GM23338 (cell line): ENCODE measurements at regions not wholly inside any gene's neighbourhood (a gene's known extent, or its start where the extent isn't known, plus 50 kb on each side); places are given as distances from the start of the nearest gene placed in this dataset.

Source experiments
- ATAC-seq: fragments of 200-7000 bp; cut with Tn5 transposase; 3 replicates; pipeline ENCODE4 v1.9.1; 2020
- DNase-seq: peaks from one replicate; pipeline ENCODE4 v3.0.0-alpha.2; 2015; ENCODE audit warnings: low spot score
- H2AFZ ChIP-seq: fragments of 200-600 bp; sonication (generic); 2 replicates; pipeline ENCODE4 v1.8.0; 2016; ENCODE audit warnings: antibody characterized with exemption, mild to moderate bottlenecking, moderate library complexity
- H3F3A ChIP-seq: fragments of 200-600 bp; sonication (generic); replicated peaks from 2 replicates; pipeline ENCODE4 v1.8.0; 2017; ENCODE audit warnings: antibody characterized with exemption, mixed run types, low read depth
- H3K27ac ChIP-seq: fragments of 200-600 bp; sonication (generic); 2 replicates; pipeline ENCODE4 v1.6.1; 2016; ENCODE audit warnings: low read depth
- H3K27me3 ChIP-seq: fragments of 200-600 bp; sonication (generic); 2 replicates; pipeline ENCODE4 v1.8.0; 2016; ENCODE audit warnings: mild to moderate bottlenecking, mixed run types, moderate library complexity; ENCODE audit not compliant: insufficient read depth
- H3K36me3 ChIP-seq: fragments of 200-600 bp; sonication (generic); 2 replicates; pipeline ENCODE4 v1.8.0; 2016; ENCODE audit warnings: mild to moderate bottlenecking; ENCODE audit not compliant: insufficient read depth
- H3K4me1 ChIP-seq: fragments of 200-600 bp; sonication (generic); 2 replicates; pipeline ENCODE4 v1.8.0; 2016; ENCODE audit warnings: mild to moderate bottlenecking, moderate library complexity; ENCODE audit not compliant: insufficient read depth
- H3K4me2 ChIP-seq: fragments of 200-600 bp; sonication (generic); 2 replicates; pipeline ENCODE4 v1.7.1; 2017; ENCODE audit warnings: mixed run types
- H3K4me3 ChIP-seq: fragments of 200-600 bp; sonication (generic); 2 replicates; pipeline ENCODE4 v1.6.1; 2016; ENCODE audit warnings: mixed run types
- H3K79me2 ChIP-seq: fragments of 200-600 bp; sonication (generic); replicated peaks from 2 replicates; pipeline ENCODE4 v1.8.0; 2017; ENCODE audit warnings: mild to moderate bottlenecking; ENCODE audit not compliant: insufficient read depth
- H3K9me2 ChIP-seq: fragments of 200-600 bp; sonication (generic); 2 replicates; pipeline ENCODE4 v1.8.0; 2017; ENCODE audit not compliant: insufficient read depth
- H4K20me1 ChIP-seq: fragments of 200-600 bp; sonication (generic); replicated peaks from 2 replicates; pipeline ENCODE4 v1.8.0; 2017; ENCODE audit warnings: mild to moderate bottlenecking; ENCODE audit not compliant: insufficient read depth
- H3K27ac Mint-ChIP-seq: 2 replicates; pipeline ENCODE4 v1.8.0; 2020; ENCODE audit warnings: inconsistent platforms, mild to moderate bottlenecking, moderate library complexity, mixed read lengths
- H3K27me3 Mint-ChIP-seq: 3 replicates; pipeline ENCODE4 v1.8.0; 2022; ENCODE audit warnings: low read depth, mild to moderate bottlenecking, moderate library complexity, mixed read lengths, inconsistent platforms; ENCODE audit not compliant: insufficient read depth, poor library complexity
- H3K36me3 Mint-ChIP-seq: 3 replicates; pipeline ENCODE4 v1.8.0; 2021; ENCODE audit warnings: low read depth, mild to moderate bottlenecking, inconsistent platforms, moderate library complexity, mixed read lengths
- H3K4me1 Mint-ChIP-seq: 3 replicates; pipeline ENCODE4 v1.8.0; 2020; ENCODE audit warnings: mild to moderate bottlenecking, inconsistent platforms, mixed read lengths
- H3K4me3 Mint-ChIP-seq: 3 replicates; pipeline ENCODE4 v1.8.0; 2021; ENCODE audit warnings: moderate library complexity, mild to moderate bottlenecking, inconsistent platforms, mixed read lengths
- H3K9me3 Mint-ChIP-seq: 3 replicates; pipeline ENCODE4 v1.8.0; 2020; ENCODE audit warnings: moderate library complexity, mild to moderate bottlenecking, inconsistent platforms, mixed read lengths
- EZH2phosphoT487 ChIP-seq: fragments of 200-600 bp; sonication (generic); IDR thresholded peaks from one replicate; pipeline ENCODE4 v1.8.1; 2018; ENCODE audit warnings: antibody characterized with exemption; ENCODE audit not compliant: unreplicated experiment
- JUNB ChIP-seq: IDR thresholded peaks from one replicate; pipeline ENCODE4 v1.6.1; 2016; ENCODE audit warnings: antibody characterized with exemption; ENCODE audit not compliant: unreplicated experiment
- NANOG ChIP-seq: IDR thresholded peaks from 2 replicates; pipeline ENCODE4 v1.6.1; 2016; ENCODE audit warnings: antibody characterized with exemption, borderline replicate concordance
- POLR2AphosphoS5 ChIP-seq: IDR thresholded peaks from 2 replicates; pipeline ENCODE4 v1.6.1; 2016; ENCODE audit warnings: antibody characterized with exemption, low read depth
- STAT1 ChIP-seq: IDR thresholded peaks from one replicate; pipeline ENCODE4 v1.6.1; 2016; ENCODE audit warnings: antibody characterized with exemption; ENCODE audit not compliant: unreplicated experiment
- ZNF331 ChIP-seq: fragments of 250-450 bp; sonication (Bioruptor Pico); IDR thresholded peaks from 2 replicates; pipeline ENCODE4 v1.5.0; 2020; ENCODE audit warnings: low read depth, mild to moderate bottlenecking, moderate library complexity
- TF ChIP-seq, protein P1 (sequence below): fragments of 250-450 bp; sonication (Bioruptor Pico); IDR thresholded peaks from 2 replicates; pipeline ENCODE4 v1.5.0; 2020; ENCODE audit warnings: mild to moderate bottlenecking, moderate library complexity
- TF ChIP-seq, protein P2 (sequence below): IDR thresholded peaks from 2 replicates; pipeline ENCODE4 v1.6.1; 2016; ENCODE audit warnings: antibody characterized with exemption
- TF ChIP-seq, protein P3 (sequence below), 2 experiments: fragments of 200-600 bp in 1 of 2; sonication (generic) in 1 of 2; conservative IDR thresholded peaks; 2 replicates each; pipeline versions ENCODE4 v1.5.1 to v1.6.1; 2016 to 2017; ENCODE audit warnings: antibody characterized with exemption in 2 of 2, low read depth in 2 of 2, mild to moderate bottlenecking in 2 of 2, moderate library complexity in 1 of 2

DNA sequence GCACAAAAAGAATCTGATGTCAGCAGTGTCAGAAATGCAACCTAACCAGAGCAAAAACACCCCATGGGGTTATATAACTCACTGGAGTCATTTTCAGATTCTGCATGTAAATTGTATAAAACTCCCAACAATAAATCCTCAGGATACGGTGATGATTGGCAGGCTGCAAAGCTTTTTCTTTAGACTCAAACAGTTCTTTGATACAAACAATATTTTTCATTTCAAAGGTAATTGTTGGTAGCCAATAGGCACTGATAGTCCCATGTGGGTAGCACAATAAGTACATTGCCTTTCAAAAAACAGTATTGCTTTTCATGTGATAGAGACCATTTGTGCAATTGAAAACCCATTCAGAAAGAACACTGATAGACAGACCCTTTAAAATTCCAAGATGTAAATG lies 98.0 kb downstream of the TMEM26 start:
- H2AFZ ChIP-seq: no peak overlapping the region; the same call in 1 of the 2 replicates
- DNase-seq (no peak), ATAC-seq (no peak)
- no peak overlapping the region for H3K4me3 ChIP-seq
- no peaks in the 10 kb centered on the region for H4K20me1 ChIP-seq
- Mint-ChIP-seq H3K4me1 (no peaks in the 10 kb centered on the region), H3K36me3 (peaks cover 3% of the 10 kb centered on the region; the same call in 1 of the 3 replicates), H3K27ac (no peak overlapping the region), H3K9me3 (peaks cover 7% of the 10 kb centered on the region; the same call in 2 of the 3 replicates), H3K4me3 (no peak overlapping the region), H3K27me3 (no peaks in the 10 kb centered on the region)
- H3K36me3 ChIP-seq: no peaks in the 10 kb centered on the region
- H3K4me2 ChIP-seq: no peak overlapping the region
- no peaks in the 10 kb centered on the region for H3K27me3 ChIP-seq
- H3K27ac ChIP-seq: no peak overlapping the region
- no peaks in the 10 kb centered on the region for H3F3A ChIP-seq
- H3K4me1 ChIP-seq: no peaks in the 10 kb centered on the region
- TF ChIP-seq JUNB: no peak
- TF ChIP-seq NANOG: no peak
- no peaks in the 10 kb centered on the region for H3K79me2 ChIP-seq
- H3K9me2 ChIP-seq: no peaks in the 10 kb centered on the region

DNA sequence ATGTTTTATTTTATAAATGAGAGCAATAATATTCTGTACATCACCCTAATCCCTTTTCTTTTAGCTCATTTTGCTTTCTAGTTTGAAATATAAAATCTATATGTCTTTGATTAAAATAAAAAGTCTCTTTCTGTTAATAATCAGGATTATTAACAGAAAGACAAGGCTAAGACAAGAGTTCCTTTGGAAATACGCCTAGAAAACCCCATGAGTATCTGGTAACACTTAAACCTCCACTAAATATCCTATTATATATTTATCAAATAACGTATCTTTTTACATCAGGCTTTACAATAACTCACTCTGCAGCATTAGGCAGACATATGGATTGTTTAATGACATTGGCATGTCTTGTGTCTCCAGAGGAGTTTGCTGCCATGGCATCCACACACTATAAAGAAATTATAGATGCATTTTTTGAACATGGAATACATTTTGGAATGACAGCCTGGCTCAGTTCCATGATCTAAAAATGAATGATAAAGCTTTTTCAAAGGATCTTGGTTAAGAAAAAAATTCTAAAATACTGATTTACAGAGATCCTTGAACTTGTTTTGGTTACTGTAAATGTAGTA lies 98.7 kb downstream of the TMEM26 start:
- 0 out of 3 replicates have a peak, but pooled peaks cover 3% of the 10 kb centered on the region for H3K36me3 Mint-ChIP-seq
- DNase-seq (no peak), ATAC-seq (no peak)
- Histone ChIP-seq H3K4me1 (no peaks in the 10 kb centered on the region), H2AFZ (no peak overlapping the region), H3K36me3 (no peaks in the 10 kb centered on the region), H3K27me3 (no peaks in the 10 kb centered on the region), H3F3A (no peaks in the 10 kb centered on the region), H3K79me2 (no peaks in the 10 kb centered on the region), H3K4me2 (no peak overlapping the region), H3K27ac (no peak overlapping the region), H3K4me3 (no peak overlapping the region), H3K9me2 (no peaks in the 10 kb centered on the region), H4K20me1 (no peaks in the 10 kb centered on the region)
- no peak overlapping the region for H3K4me3 Mint-ChIP-seq
- H3K4me1 Mint-ChIP-seq: no peaks in the 10 kb centered on the region
- H3K27ac Mint-ChIP-seq: no peak overlapping the region
- no peaks in the 10 kb centered on the region for H3K27me3 Mint-ChIP-seq
- peaks cover 5% of the 10 kb centered on the region; the same call in 1 of the 3 replicates for H3K9me3 Mint-ChIP-seq
- TF ChIP-seq ZNF331 (CRISPR knock-in tag) (no peak), STAT1 (no peak), POLR2AphosphoS5 (no peak), EZH2phosphoT487 (no peak)
- TF ChIP-seq, protein P1, sequence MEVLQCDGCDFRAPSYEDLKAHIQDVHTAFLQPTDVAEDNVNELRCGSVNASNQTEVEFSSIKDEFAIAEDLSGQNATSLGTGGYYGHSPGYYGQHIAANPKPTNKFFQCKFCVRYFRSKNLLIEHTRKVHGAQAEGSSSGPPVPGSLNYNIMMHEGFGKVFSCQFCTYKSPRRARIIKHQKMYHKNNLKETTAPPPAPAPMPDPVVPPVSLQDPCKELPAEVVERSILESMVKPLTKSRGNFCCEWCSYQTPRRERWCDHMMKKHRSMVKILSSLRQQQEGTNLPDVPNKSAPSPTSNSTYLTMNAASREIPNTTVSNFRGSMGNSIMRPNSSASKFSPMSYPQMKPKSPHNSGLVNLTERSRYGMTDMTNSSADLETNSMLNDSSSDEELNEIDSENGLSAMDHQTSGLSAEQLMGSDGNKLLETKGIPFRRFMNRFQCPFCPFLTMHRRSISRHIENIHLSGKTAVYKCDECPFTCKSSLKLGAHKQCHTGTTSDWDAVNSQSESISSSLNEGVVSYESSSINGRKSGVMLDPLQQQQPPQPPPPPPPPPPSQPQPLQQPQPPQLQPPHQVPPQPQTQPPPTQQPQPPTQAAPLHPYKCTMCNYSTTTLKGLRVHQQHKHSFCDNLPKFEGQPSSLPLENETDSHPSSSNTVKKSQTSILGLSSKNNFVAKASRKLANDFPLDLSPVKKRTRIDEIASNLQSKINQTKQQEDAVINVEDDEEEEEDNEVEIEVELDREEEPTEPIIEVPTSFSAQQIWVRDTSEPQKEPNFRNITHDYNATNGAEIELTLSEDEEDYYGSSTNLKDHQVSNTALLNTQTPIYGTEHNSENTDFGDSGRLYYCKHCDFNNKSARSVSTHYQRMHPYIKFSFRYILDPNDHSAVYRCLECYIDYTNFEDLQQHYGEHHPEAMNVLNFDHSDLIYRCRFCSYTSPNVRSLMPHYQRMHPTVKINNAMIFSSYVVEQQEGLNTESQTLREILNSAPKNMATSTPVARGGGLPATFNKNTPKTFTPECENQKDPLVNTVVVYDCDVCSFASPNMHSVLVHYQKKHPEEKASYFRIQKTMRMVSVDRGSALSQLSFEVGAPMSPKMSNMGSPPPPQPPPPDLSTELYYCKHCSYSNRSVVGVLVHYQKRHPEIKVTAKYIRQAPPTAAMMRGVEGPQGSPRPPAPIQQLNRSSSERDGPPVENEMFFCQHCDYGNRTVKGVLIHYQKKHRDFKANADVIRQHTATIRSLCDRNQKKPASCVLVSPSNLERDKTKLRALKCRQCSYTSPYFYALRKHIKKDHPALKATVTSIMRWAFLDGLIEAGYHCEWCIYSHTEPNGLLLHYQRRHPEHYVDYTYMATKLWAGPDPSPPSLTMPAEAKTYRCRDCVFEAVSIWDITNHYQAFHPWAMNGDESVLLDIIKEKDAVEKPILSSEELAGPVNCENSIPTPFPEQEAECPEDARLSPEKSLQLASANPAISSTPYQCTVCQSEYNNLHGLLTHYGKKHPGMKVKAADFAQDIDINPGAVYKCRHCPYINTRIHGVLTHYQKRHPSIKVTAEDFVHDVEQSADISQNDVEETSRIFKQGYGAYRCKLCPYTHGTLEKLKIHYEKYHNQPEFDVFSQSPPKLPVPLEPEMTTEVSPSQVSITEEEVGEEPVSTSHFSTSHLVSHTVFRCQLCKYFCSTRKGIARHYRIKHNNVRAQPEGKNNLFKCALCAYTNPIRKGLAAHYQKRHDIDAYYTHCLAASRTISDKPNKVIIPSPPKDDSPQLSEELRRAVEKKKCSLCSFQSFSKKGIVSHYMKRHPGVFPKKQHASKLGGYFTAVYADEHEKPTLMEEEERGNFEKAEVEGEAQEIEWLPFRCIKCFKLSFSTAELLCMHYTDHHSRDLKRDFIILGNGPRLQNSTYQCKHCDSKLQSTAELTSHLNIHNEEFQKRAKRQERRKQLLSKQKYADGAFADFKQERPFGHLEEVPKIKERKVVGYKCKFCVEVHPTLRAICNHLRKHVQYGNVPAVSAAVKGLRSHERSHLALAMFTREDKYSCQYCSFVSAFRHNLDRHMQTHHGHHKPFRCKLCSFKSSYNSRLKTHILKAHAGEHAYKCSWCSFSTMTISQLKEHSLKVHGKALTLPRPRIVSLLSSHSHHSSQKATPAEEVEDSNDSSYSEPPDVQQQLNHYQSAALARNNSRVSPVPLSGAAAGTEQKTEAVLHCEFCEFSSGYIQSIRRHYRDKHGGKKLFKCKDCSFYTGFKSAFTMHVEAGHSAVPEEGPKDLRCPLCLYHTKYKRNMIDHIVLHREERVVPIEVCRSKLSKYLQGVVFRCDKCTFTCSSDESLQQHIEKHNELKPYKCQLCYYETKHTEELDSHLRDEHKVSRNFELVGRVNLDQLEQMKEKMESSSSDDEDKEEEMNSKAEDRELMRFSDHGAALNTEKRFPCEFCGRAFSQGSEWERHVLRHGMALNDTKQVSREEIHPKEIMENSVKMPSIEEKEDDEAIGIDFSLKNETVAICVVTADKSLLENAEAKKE: no peak
- TF ChIP-seq, protein P2, sequence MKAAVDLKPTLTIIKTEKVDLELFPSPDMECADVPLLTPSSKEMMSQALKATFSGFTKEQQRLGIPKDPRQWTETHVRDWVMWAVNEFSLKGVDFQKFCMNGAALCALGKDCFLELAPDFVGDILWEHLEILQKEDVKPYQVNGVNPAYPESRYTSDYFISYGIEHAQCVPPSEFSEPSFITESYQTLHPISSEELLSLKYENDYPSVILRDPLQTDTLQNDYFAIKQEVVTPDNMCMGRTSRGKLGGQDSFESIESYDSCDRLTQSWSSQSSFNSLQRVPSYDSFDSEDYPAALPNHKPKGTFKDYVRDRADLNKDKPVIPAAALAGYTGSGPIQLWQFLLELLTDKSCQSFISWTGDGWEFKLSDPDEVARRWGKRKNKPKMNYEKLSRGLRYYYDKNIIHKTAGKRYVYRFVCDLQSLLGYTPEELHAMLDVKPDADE: no peak
- TF ChIP-seq, protein P3, sequence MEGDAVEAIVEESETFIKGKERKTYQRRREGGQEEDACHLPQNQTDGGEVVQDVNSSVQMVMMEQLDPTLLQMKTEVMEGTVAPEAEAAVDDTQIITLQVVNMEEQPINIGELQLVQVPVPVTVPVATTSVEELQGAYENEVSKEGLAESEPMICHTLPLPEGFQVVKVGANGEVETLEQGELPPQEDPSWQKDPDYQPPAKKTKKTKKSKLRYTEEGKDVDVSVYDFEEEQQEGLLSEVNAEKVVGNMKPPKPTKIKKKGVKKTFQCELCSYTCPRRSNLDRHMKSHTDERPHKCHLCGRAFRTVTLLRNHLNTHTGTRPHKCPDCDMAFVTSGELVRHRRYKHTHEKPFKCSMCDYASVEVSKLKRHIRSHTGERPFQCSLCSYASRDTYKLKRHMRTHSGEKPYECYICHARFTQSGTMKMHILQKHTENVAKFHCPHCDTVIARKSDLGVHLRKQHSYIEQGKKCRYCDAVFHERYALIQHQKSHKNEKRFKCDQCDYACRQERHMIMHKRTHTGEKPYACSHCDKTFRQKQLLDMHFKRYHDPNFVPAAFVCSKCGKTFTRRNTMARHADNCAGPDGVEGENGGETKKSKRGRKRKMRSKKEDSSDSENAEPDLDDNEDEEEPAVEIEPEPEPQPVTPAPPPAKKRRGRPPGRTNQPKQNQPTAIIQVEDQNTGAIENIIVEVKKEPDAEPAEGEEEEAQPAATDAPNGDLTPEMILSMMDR (conservative IDR thresholded peaks at IDR 0.05; ENCODE audit: low read depth in 2 of 2): no peak
